HG03066 (cell line): ENCODE measurements at regions not wholly inside any gene's neighbourhood (a gene's known extent, or its start where the extent isn't known, plus 50 kb on each side); places are given as distances from the start of the nearest gene placed in this dataset.

ENCODE experiments used
- ATAC-seq: cut with Tn5 transposase; IDR thresholded peaks from one replicate; pipeline ENCODE4 v1.9.1; 2021; ENCODE audit warnings: low read depth; ENCODE audit not compliant: unreplicated experiment

- ATAC-seq, result no peak
These were observed 56.1 kb upstream of the NKAIN2 start for GRCh38 chr6:123747515-123747914.

- no peak for ATAC-seq
These were observed 57.8 kb upstream of the NKAIN2 start for GRCh38 chr6:123745895-123746294.

GRCh38 chr6:123744840-123745239 lies 58.8 kb upstream of the NKAIN2 start:
- no peak for ATAC-seq

- ATAC-seq, result no peak
These were observed 61.0 kb upstream of the NKAIN2 start for GRCh38 chr6:123742626-123743025.

GRCh38 chr6:123733180-123733579 lies 70.5 kb upstream of the NKAIN2 start:
- no peak for ATAC-seq

GRCh38 chr6:123716506-123716905 lies 79.8 kb upstream of the TRDN start:
- no peak for ATAC-seq

GRCh38 chr6:123715006-123715863 lies 78.5 kb upstream of the TRDN start:
- ATAC-seq, result peak; percentile 59

GRCh38 chr6:123712831-123713230 lies 76.1 kb upstream of the TRDN start:
- no peak for ATAC-seq

GRCh38 chr6:123702943-123703342 lies 66.2 kb upstream of the TRDN start:
- no peak for ATAC-seq

GRCh38 chr6:123687864-123688263 lies 51.1 kb upstream of the TRDN start:
- no peak for ATAC-seq
